ENCODE measurements at regions not wholly inside any gene's neighbourhood (a gene's known extent, or its start where the extent isn't known, plus 50 kb on each side); places are given as distances from the start of the nearest gene placed in this dataset.

- TF ChIP-seq CTCF (IDR thresholded peaks at IDR 0.05; ENCODE audit: low read depth, low read length) (no peak), POLR2A (IDR thresholded peaks at IDR 0.05; ENCODE audit: extremely low read depth, insufficient read length) (no peak), MYC (IDR thresholded peaks at IDR 0.05; ENCODE audit: low read depth, low read length) (no peak)
These were observed 89.9 kb downstream of the TSEN15 start for GRCh38 chr1:184141361-184141880.
